ENCODE measurements at regions not wholly inside any gene's neighbourhood (a gene's known extent, or its start where the extent isn't known, plus 50 kb on each side); places are given as distances from the start of the nearest gene placed in this dataset.

GRCh38 chr4:35025152-35025834 lies 1219.0 kb downstream of the ARAP2 start:
- FAIRE-seq (no peak), DNase-seq (ENCODE audit: low spot score) (no peak)

GRCh38 chr4:35038079-35038805 lies 1206.1 kb downstream of the ARAP2 start:
- DNase-seq (ENCODE audit: low spot score) (no peak), FAIRE-seq (no peak)

- FAIRE-seq = no peak
Observed at GRCh38 chr4:35038845-35039244, 1205.5 kb downstream of the ARAP2 start.

GRCh38 chr4:35052546-35052945 lies 1191.8 kb downstream of the ARAP2 start:
- peak; percentile 81 for FAIRE-seq
- peak; percentile 35 for DNase-seq (ENCODE audit: low spot score)

More at GRCh38 chr4:35038845-35039244, 1205.5 kb downstream of the ARAP2 start:
- no peak for DNase-seq (ENCODE audit: low spot score)

GRCh38 chr4:35063031-35063570 lies 1181.2 kb downstream of the ARAP2 start:
- DNase-seq (ENCODE audit: low spot score) = no peak
- no peak for FAIRE-seq

- FAIRE-seq = no peak
Observed at GRCh38 chr4:35066406-35066805, 1177.9 kb downstream of the ARAP2 start.

GRCh38 chr4:35080799-35081198 lies 1163.5 kb downstream of the ARAP2 start:
- DNase-seq (ENCODE audit: low spot score) (no peak), FAIRE-seq (peak; percentile 84)

More at GRCh38 chr4:35066406-35066805, 1177.9 kb downstream of the ARAP2 start:
- no peak for DNase-seq (ENCODE audit: low spot score)

GRCh38 chr4:35087218-35087617 lies 1157.1 kb downstream of the ARAP2 start:
- FAIRE-seq = no peak
- no peak for DNase-seq (ENCODE audit: low spot score)

GRCh38 chr4:35100932-35101331 lies 1143.4 kb downstream of the ARAP2 start:
- DNase-seq (ENCODE audit: low spot score) = no peak
- FAIRE-seq = no peak

- no peak for DNase-seq (ENCODE audit: low spot score)
- FAIRE-seq = no peak
Observed at GRCh38 chr4:35102066-35102465, 1142.2 kb downstream of the ARAP2 start.

GRCh38 chr4:35105486-35105885 lies 1138.8 kb downstream of the ARAP2 start:
- DNase-seq (ENCODE audit: low spot score) (no peak), FAIRE-seq (no peak)

- DNase-seq (ENCODE audit: low spot score) (no peak), FAIRE-seq (no peak)
Observed at GRCh38 chr4:35106091-35106734, 1138.1 kb downstream of the ARAP2 start.

GRCh38 chr4:35124106-35124505 lies 1120.2 kb downstream of the ARAP2 start:
- FAIRE-seq (no peak), DNase-seq (ENCODE audit: low spot score) (no peak)

- DNase-seq (ENCODE audit: low spot score) = no peak
- no peak for FAIRE-seq
Observed at GRCh38 chr4:35125995-35126712, 1118.2 kb downstream of the ARAP2 start.

GRCh38 chr4:35138449-35138848 lies 1105.9 kb downstream of the ARAP2 start:
- DNase-seq (ENCODE audit: low spot score) = no peak
- no peak for FAIRE-seq

- DNase-seq (ENCODE audit: low spot score) (no peak), FAIRE-seq (no peak)
Observed at GRCh38 chr4:35147761-35148160, 1096.6 kb downstream of the ARAP2 start.

- DNase-seq (ENCODE audit: low spot score) = peak; percentile 15
Observed at GRCh38 chr4:35151816-35152572, 1092.3 kb downstream of the ARAP2 start.

GRCh38 chr4:35163168-35163567 lies 1081.1 kb downstream of the ARAP2 start:
- FAIRE-seq (no peak), DNase-seq (ENCODE audit: low spot score) (no peak)

More at GRCh38 chr4:35151816-35152572, 1092.3 kb downstream of the ARAP2 start:
- peak; percentile 79 for FAIRE-seq

GRCh38 chr4:35164063-35164462 lies 1080.3 kb downstream of the ARAP2 start:
- FAIRE-seq = no peak
- no peak for DNase-seq (ENCODE audit: low spot score)

- DNase-seq (ENCODE audit: low spot score) = no peak
- FAIRE-seq = no peak
Observed at GRCh38 chr4:35166466-35166865, 1077.8 kb downstream of the ARAP2 start.

- DNase-seq (ENCODE audit: low spot score) (no peak), FAIRE-seq (no peak)
Observed at GRCh38 chr4:35167385-35167784, 1076.9 kb downstream of the ARAP2 start.
